NCI-H1417 (cell line): ENCODE measurements at regions not wholly inside any gene's neighbourhood (a gene's known extent, or its start where the extent isn't known, plus 50 kb on each side); places are given as distances from the start of the nearest gene placed in this dataset.

Source experiments
- DNase-seq, 3 experiments: peaks; one replicate each; lab custom pipeline; 2025; lab: John Stamatoyannopoulos, UW

- DNase-seq, result peak in 2 of 3 experiments; percentile 3 to 61
Measured at GRCh38 chr1:177341773-177342172, 171.0 kb downstream of the BRINP2 start.

GRCh38 chr1:177340601-177341067 lies 169.9 kb downstream of the BRINP2 start:
- no peak for DNase-seq

GRCh38 chr1:177338376-177338775 lies 167.6 kb downstream of the BRINP2 start:
- DNase-seq, result no peak

- no peak for DNase-seq
Measured at GRCh38 chr1:177334903-177335302, 164.1 kb downstream of the BRINP2 start.

- DNase-seq, result peak in 1 of 3 experiments; percentile 25
Measured at GRCh38 chr1:177333936-177334595, 163.3 kb downstream of the BRINP2 start.
